ENCODE measurements at regions not wholly inside any gene's neighbourhood (a gene's known extent, or its start where the extent isn't known, plus 50 kb on each side); places are given as distances from the start of the nearest gene placed in this dataset.

DNA sequence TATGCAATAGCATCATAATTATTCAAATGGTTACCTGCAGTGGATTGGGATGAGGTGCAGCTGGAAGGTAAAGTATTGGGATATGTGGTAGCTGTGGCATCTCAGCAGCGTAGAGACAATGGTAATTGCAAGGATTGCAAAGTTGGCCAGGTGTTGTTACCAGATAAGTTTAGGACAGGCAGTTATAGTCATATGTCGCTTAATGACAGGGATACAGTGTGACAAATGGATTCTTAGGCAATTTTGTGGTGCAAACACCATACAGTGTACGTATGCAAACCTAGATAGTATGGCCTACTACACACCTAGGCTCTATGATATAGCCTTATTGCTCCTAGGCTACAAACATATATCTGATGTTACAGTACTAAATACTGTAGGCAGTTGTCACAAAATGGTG lies 163.5 kb upstream of the LYZL2 start:
- no peak overlapping the region for H3K4me3 Mint-ChIP-seq (ENCODE audit: unreplicated experiment)
- no peaks in the 10 kb centered on the region for H4K20me1 ChIP-seq (ENCODE audit: insufficient read depth, low read length)

GRCh38 chr10:30792025-30792424 lies 162.5 kb upstream of the LYZL2 start:
- H3K4me1 Mint-ChIP-seq (ENCODE audit: low read depth, unreplicated experiment): peaks cover 3% of the 10 kb centered on the region
- no peaks in the 10 kb centered on the region for H3K79me2 ChIP-seq (ENCODE audit: insufficient read depth, low read length)
- no peak for FAIRE-seq

More for the DNA sequence above, 163.5 kb upstream of the LYZL2 start:
- Histone ChIP-seq H3K9ac (ENCODE audit: low read length) (no peak overlapping the region), H3K4me2 (ENCODE audit: low read length) (no peak overlapping the region), H3K27me3 (ENCODE audit: insufficient read depth, low read length) (no peaks in the 10 kb centered on the region), H2AFZ (ENCODE audit: low read depth, low read length) (no peak overlapping the region), H3K27ac (ENCODE audit: low read depth, low read length) (no peak overlapping the region), H3K36me3 (ENCODE audit: insufficient read depth, low read length) (no peaks in the 10 kb centered on the region), H3K9me3 (ENCODE audit: insufficient read depth, low read depth, low read length) (no peaks in the 10 kb centered on the region), H3K79me2 (ENCODE audit: insufficient read depth, low read length) (no peaks in the 10 kb centered on the region), H3K4me1 (ENCODE audit: insufficient read depth, low read length) (no peaks in the 10 kb centered on the region), H3K4me3 (ENCODE audit: insufficient read depth, low read depth, low read length) (no peak overlapping the region)
- H3K27ac Mint-ChIP-seq (ENCODE audit: unreplicated experiment): no peak overlapping the region
- no peak for TF ChIP-seq EZH2 (IDR thresholded peaks at IDR 0.05; ENCODE audit: insufficient read depth, low read length)
- TF ChIP-seq, protein P1, sequence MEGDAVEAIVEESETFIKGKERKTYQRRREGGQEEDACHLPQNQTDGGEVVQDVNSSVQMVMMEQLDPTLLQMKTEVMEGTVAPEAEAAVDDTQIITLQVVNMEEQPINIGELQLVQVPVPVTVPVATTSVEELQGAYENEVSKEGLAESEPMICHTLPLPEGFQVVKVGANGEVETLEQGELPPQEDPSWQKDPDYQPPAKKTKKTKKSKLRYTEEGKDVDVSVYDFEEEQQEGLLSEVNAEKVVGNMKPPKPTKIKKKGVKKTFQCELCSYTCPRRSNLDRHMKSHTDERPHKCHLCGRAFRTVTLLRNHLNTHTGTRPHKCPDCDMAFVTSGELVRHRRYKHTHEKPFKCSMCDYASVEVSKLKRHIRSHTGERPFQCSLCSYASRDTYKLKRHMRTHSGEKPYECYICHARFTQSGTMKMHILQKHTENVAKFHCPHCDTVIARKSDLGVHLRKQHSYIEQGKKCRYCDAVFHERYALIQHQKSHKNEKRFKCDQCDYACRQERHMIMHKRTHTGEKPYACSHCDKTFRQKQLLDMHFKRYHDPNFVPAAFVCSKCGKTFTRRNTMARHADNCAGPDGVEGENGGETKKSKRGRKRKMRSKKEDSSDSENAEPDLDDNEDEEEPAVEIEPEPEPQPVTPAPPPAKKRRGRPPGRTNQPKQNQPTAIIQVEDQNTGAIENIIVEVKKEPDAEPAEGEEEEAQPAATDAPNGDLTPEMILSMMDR (IDR thresholded peaks at IDR 0.05; ENCODE audit: insufficient read depth, low read depth, low read length): no peak
- H3K27me3 Mint-ChIP-seq (ENCODE audit: low read depth, unreplicated experiment): peaks cover 4% of the 10 kb centered on the region
- peaks cover 2% of the 10 kb centered on the region for H3K36me3 Mint-ChIP-seq (ENCODE audit: low read depth, unreplicated experiment)
- peaks cover 7% of the 10 kb centered on the region for H3K9me3 Mint-ChIP-seq (ENCODE audit: unreplicated experiment)
- FAIRE-seq (no peak), DNase-seq (ENCODE audit: low read depth) (no peak)
- H3K4me1 Mint-ChIP-seq (ENCODE audit: low read depth, unreplicated experiment): peaks cover 2% of the 10 kb centered on the region

DNA sequence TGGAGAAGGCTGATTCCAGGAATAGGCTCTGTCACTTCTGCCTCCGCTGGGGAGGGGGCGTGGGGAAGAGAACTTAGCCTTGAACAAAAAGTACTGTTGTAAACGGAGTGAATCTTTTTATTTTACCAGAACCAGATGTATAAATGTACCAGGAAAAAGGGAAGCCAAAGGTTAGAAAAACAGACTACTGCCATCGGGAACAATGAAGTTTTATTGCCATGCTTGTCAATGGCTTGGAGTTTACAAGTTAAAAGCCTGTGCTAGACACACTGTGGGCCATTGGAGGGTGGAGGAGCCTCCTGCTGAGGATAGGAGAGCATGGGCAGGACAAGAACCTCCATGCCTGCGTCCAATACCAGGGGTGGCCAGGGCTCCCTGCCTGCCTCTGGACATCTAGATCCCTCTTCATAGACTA lies 161.7 kb upstream of the LYZL2 start:
- no peak for FAIRE-seq
- no peak overlapping the region for H3K27ac Mint-ChIP-seq (ENCODE audit: unreplicated experiment)
- H3K4me3 ChIP-seq (ENCODE audit: insufficient read depth, low read depth, low read length): no peak overlapping the region

More at GRCh38 chr10:30792025-30792424, 162.5 kb upstream of the LYZL2 start:
- Histone ChIP-seq H3K9me3 (ENCODE audit: insufficient read depth, low read depth, low read length) (no peaks in the 10 kb centered on the region), H3K9ac (ENCODE audit: low read length) (no peak overlapping the region), H3K27me3 (ENCODE audit: insufficient read depth, low read length) (no peaks in the 10 kb centered on the region), H4K20me1 (ENCODE audit: insufficient read depth, low read length) (no peaks in the 10 kb centered on the region), H3K36me3 (ENCODE audit: insufficient read depth, low read length) (no peaks in the 10 kb centered on the region), H3K4me2 (ENCODE audit: low read length) (no peak overlapping the region), H3K4me1 (ENCODE audit: insufficient read depth, low read length) (no peaks in the 10 kb centered on the region), H3K27ac (ENCODE audit: low read depth, low read length) (no peak overlapping the region), H2AFZ (ENCODE audit: low read depth, low read length) (no peak overlapping the region), H3K4me3 (ENCODE audit: insufficient read depth, low read depth, low read length) (no peak overlapping the region)
- Mint-ChIP-seq H3K9me3 (ENCODE audit: unreplicated experiment) (peaks cover 7% of the 10 kb centered on the region), H3K27ac (ENCODE audit: unreplicated experiment) (no peak overlapping the region), H3K27me3 (ENCODE audit: low read depth, unreplicated experiment) (peaks cover 4% of the 10 kb centered on the region), H3K36me3 (ENCODE audit: low read depth, unreplicated experiment) (no peaks in the 10 kb centered on the region), H3K4me3 (ENCODE audit: unreplicated experiment) (no peak overlapping the region)
- no peak for DNase-seq (ENCODE audit: low read depth)
- TF ChIP-seq EZH2 (IDR thresholded peaks at IDR 0.05; ENCODE audit: insufficient read depth, low read length): no peak

More for the DNA sequence above, 161.7 kb upstream of the LYZL2 start:
- H3K36me3 Mint-ChIP-seq (ENCODE audit: low read depth, unreplicated experiment): no peaks in the 10 kb centered on the region
- no peaks in the 10 kb centered on the region for H3K79me2 ChIP-seq (ENCODE audit: insufficient read depth, low read length)
- H4K20me1 ChIP-seq (ENCODE audit: insufficient read depth, low read length): no peaks in the 10 kb centered on the region
- no peak overlapping the region for H3K4me2 ChIP-seq (ENCODE audit: low read length)
- DNase-seq (ENCODE audit: low read depth): no peak
- H3K9me3 ChIP-seq (ENCODE audit: insufficient read depth, low read depth, low read length): no peaks in the 10 kb centered on the region
- H3K27me3 ChIP-seq (ENCODE audit: insufficient read depth, low read length): no peaks in the 10 kb centered on the region
- H3K27me3 Mint-ChIP-seq (ENCODE audit: low read depth, unreplicated experiment): no peaks in the 10 kb centered on the region
- H2AFZ ChIP-seq (ENCODE audit: low read depth, low read length): no peak overlapping the region
- H3K4me1 Mint-ChIP-seq (ENCODE audit: low read depth, unreplicated experiment): peaks cover 3% of the 10 kb centered on the region
- H3K27ac ChIP-seq (ENCODE audit: low read depth, low read length): no peak overlapping the region
- peaks cover 4% of the 10 kb centered on the region for H3K9me3 Mint-ChIP-seq (ENCODE audit: unreplicated experiment)
- TF ChIP-seq, protein P1 (IDR thresholded peaks at IDR 0.05; ENCODE audit: insufficient read depth, low read depth, low read length): no peak
- no peak for TF ChIP-seq EZH2 (IDR thresholded peaks at IDR 0.05; ENCODE audit: insufficient read depth, low read length)
- H3K4me3 Mint-ChIP-seq (ENCODE audit: unreplicated experiment): no peak overlapping the region
- H3K9ac ChIP-seq (ENCODE audit: low read length): no peak overlapping the region
- no peaks in the 10 kb centered on the region for H3K4me1 ChIP-seq (ENCODE audit: insufficient read depth, low read length)
- H3K36me3 ChIP-seq (ENCODE audit: insufficient read depth, low read length): no peaks in the 10 kb centered on the region

Measured in astrocyte (in vitro differentiated cells and primary cell).